HepG2 (cell line): ENCODE measurements at regions not wholly inside any gene's neighbourhood (a gene's known extent, or its start where the extent isn't known, plus 50 kb on each side); places are given as distances from the start of the nearest gene placed in this dataset.
"Not testable (repeated sequence)": the region's sequence is repeated elsewhere in the genome, so short reads cannot be mapped to it uniquely, and the experiment has no call there.

Experiments used
- ATAC-seq: fragments of 200-7000 bp; cut with Tn5 transposase; 3 replicates; pipeline ENCODE4 v1.9.1; 2020; ENCODE audit warnings: mild to moderate bottlenecking, moderate library complexity
- BruUV-seq: library from RNA; stranded (reverse); fragments of 400-500 nt; replicated peaks from 2 replicates; lab custom pipeline; 2021; lab: Mats Ljungman, UMichigan
- CTCF ChIA-PET: fragments of 300-600 bp; formaldehyde crosslinking; extraction: SDS; loops from one replicate; lab custom pipeline; 2021; ENCODE audit warnings: low total read pairs, inconsistent platforms, low intra/inter-chr PET ratio; lab: Yijun Ruan, JAX
- POLR2A ChIA-PET: fragments of 350-600 bp; sonication (Branson Sonifier 250); formaldehyde crosslinking; loops from one replicate; lab custom pipeline; 2020; ENCODE audit warnings: antibody characterized with exemption, inconsistent platforms; lab: Yijun Ruan, JAX
- DNase-seq: peaks from one replicate; pipeline ENCODE4 v3.0.0-alpha.2; 2015; ENCODE audit warnings: low spot score
- FAIRE-seq: peaks from 3 replicates; lab custom pipeline; 2011; peaks lifted over from hg19 to GRCh38; lab: Jason Lieb, UNC
- H2AFZ ChIP-seq: one replicate; pipeline ENCODE4 v1.6.1; 2011; ENCODE audit warnings: low read length, inconsistent platforms
- H3K27ac ChIP-seq: fragments of 300-600 bp; 3 replicates; pipeline ENCODE4 v1.8.0; 2011; ENCODE audit warnings: mixed run types, mild to moderate bottlenecking, mixed read lengths, low read length, inconsistent platforms; ENCODE audit not compliant: insufficient read depth; ENCODE audit errors: extremely low read length
- H3K27me3 ChIP-seq, 2 experiments: fragments of 200-600 bp in 1 of 2; 2 replicates in 1 of 2; 3 replicates in 1 of 2; pipeline versions ENCODE4 v1.6.0 to v1.8.0; 2011; ENCODE audit warnings: low read length in 2 of 2, mild to moderate bottlenecking in 2 of 2, moderate library complexity in 2 of 2, inconsistent platforms in 1 of 2; ENCODE audit not compliant: insufficient read depth in 2 of 2, control insufficient read depth in 1 of 2
- H3K36me3 ChIP-seq, 2 experiments: fragments of 200-600 bp in 1 of 2; replicated peaks in 1 of 2; 2 replicates in 1 of 2; 3 replicates in 1 of 2; pipeline versions ENCODE4 v1.5.1 to v1.8.0; 2011; ENCODE audit warnings: low read length in 2 of 2, inconsistent platforms in 1 of 2; ENCODE audit not compliant: insufficient read depth in 2 of 2, control insufficient read depth in 1 of 2
- H3K4me1 ChIP-seq: 2 replicates; pipeline ENCODE4 v1.5.1; 2012; ENCODE audit warnings: low read length, inconsistent platforms; ENCODE audit not compliant: insufficient read depth
- H3K4me2 ChIP-seq: 2 replicates; pipeline ENCODE4 v1.6.0; 2011; ENCODE audit warnings: low read depth, low read length, inconsistent platforms
- H3K4me3 ChIP-seq, 3 experiments: fragments of 200-600 bp in 1 of 3; sonication (generic), shearing (Covaris generic) in 1 of 3; replicated peaks in 1 of 3; 2 replicates each; pipeline ENCODE4 v1.5.1; 2011 to 2016; ENCODE audit warnings: low read length in 3 of 3, inconsistent platforms in 2 of 3, low read depth in 2 of 3, mild to moderate bottlenecking in 2 of 3, control low read depth in 1 of 3, mixed read lengths in 1 of 3; ENCODE audit not compliant: insufficient read depth in 1 of 3
- H3K79me2 ChIP-seq: one replicate; pipeline ENCODE4 v1.6.1; 2011; ENCODE audit warnings: low read length, inconsistent platforms; ENCODE audit not compliant: insufficient read depth
- H3K9ac ChIP-seq: 2 replicates; pipeline ENCODE4 v1.6.0; 2011; ENCODE audit warnings: mild to moderate bottlenecking, low read depth, low read length, inconsistent platforms; ENCODE audit not compliant: insufficient read depth
- H3K9me3 ChIP-seq: 2 replicates; pipeline ENCODE4 v1.5.1; 2012; ENCODE audit warnings: mild to moderate bottlenecking, low read length
- H4K20me1 ChIP-seq: 2 replicates; pipeline ENCODE4 v1.6.0; 2011; ENCODE audit warnings: inconsistent platforms, mild to moderate bottlenecking, low read length, moderate library complexity; ENCODE audit not compliant: insufficient read depth
- E2F1 ChIP-seq: sonication (generic); formaldehyde crosslinking; IDR thresholded peaks from 2 replicates; pipeline ENCODE4 v1.5.0; 2020; ENCODE audit warnings: missing genetic modification reagents
- HMGXB4 ChIP-seq, 2 experiments: sonication (generic) in 1 of 2; formaldehyde crosslinking in 1 of 2; IDR thresholded peaks; 2 replicates each; pipeline versions ENCODE4 v1.4.0 to v1.6.1; 2018 to 2020; ENCODE audit warnings: missing genetic modification reagents in 2 of 2, borderline replicate concordance in 1 of 2, low read depth in 1 of 2, mild to moderate bottlenecking in 1 of 2, missing biosample characterization in 1 of 2
- KLF9 ChIP-seq: IDR thresholded peaks from 2 replicates; pipeline ENCODE4 v1.6.1; 2016; ENCODE audit warnings: low read depth
- ZNF143 ChIP-seq: sonication (generic); formaldehyde crosslinking; IDR thresholded peaks from 2 replicates; pipeline ENCODE4 v1.4.0; 2020; ENCODE audit warnings: missing genetic modification reagents
- ZNF230 ChIP-seq: sonication (generic); formaldehyde crosslinking; IDR thresholded peaks from 2 replicates; pipeline ENCODE4 v1.4.0; 2020; ENCODE audit warnings: mild to moderate bottlenecking, missing genetic modification reagents
- WGBS: methylation state at CpG from one replicate; pipeline ENCODE4 v1.1.6; 2017; ENCODE audit warnings: low lambda C conversion rate; 5-methylcytosine and 5-hydroxymethylcytosine counted together
- in situ Hi-C: cut with HindIII; loops from 2 replicates; pipeline ENCODE4 v1.10.0; 2017; ENCODE audit warnings: low pct_unique_long_range_greater_than_20kb; ENCODE audit not compliant: extremely low pct_ligation_motif_present
- intact Hi-C: fragments of 100-400 bp; cut with micrococcal nuclease; formaldehyde crosslinking; loops from one replicate; pipeline ENCODE4 v1.10.0; 2022; ENCODE audit not compliant: unreplicated experiment

DNA sequence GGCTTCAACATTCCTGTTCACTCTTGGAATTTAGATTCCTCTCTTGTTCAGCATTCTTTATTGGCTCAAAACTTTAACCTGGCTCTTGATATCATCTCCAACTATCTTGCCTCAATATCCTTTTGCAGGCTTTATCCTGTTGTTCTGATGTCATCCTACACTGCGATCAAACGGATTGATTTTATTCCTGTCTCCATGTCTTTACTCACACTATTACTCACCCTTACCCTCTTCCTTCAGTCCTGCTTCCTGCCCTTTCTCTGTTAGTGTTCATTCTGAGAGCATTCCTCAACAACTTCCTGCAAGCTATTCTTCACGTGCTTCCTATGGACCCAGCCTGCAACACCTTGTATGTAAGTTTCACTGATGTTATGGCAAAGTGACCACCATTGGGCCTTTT, 264.7 kb downstream of the RNF152 start:
- Histone ChIP-seq H2AFZ (no peak overlapping the region), H3K79me2 (no peaks in the 10 kb centered on the region), H3K4me2 (no peak overlapping the region), H3K27me3 (no peaks in the 10 kb centered on the region)
- no TSS peak for BruUV-seq
- TF ChIP-seq HMGXB4 (CRISPR knock-in tag; IDR thresholded peaks at IDR 0.05; ENCODE audit: borderline replicate concordance in 1 of 2, low read depth in 1 of 2) (no peak), KLF9 (no peak), ZNF143 (CRISPR knock-in tag) (no peak), ZNF230 (CRISPR knock-in tag) (no peak), E2F1 (CRISPR knock-in tag) (no peak)
- TF ChIP-seq, all 625 proteins: peak for 0
- ATAC-seq: no peak
- no peak overlapping the region for H3K4me3 ChIP-seq
- no peaks in the 10 kb centered on the region for H3K4me1 ChIP-seq
- H3K27ac ChIP-seq: no peak overlapping the region
- FAIRE-seq: no peak
- POLR2A ChIA-PET: no interaction called here
- no peaks in the 10 kb centered on the region for H3K36me3 ChIP-seq
- 30% methylated on average over 3 of the region's 3 CpGs for WGBS
- in situ Hi-C loops: no loop called here
- DNase-seq: no peak
- CTCF ChIA-PET: no interaction called here
- H4K20me1 ChIP-seq: no peaks in the 10 kb centered on the region
- H3K9me3 ChIP-seq: no peaks in the 10 kb centered on the region
- intact Hi-C loops: no loop called here
- H3K9ac ChIP-seq: no peak overlapping the region

GRCh38 chr18:61624631-61625030, 268.2 kb downstream of the RNF152 start:
- H3K36me3 ChIP-seq, H3K27ac ChIP-seq, H3K4me1 ChIP-seq, BruUV-seq, DNase-seq, H3K79me2 ChIP-seq, H3K9ac ChIP-seq, CTCF ChIA-PET, H3K27me3 ChIP-seq, intact Hi-C loops, H3K9me3 ChIP-seq, FAIRE-seq, H4K20me1 ChIP-seq, POLR2A ChIA-PET, H3K4me3 ChIP-seq, H3K4me2 ChIP-seq, in situ Hi-C loops, H2AFZ ChIP-seq, ATAC-seq: not testable (repeated sequence)
- WGBS: 0% methylated on average over 3 of the region's 3 CpGs
